AG09319 (cell line): ENCODE measurements at regions not wholly inside any gene's neighbourhood (a gene's known extent, or its start where the extent isn't known, plus 50 kb on each side); places are given as distances from the start of the nearest gene placed in this dataset.

Experiments
- DNase-seq: peaks from one replicate; pipeline ENCODE4 v3.0.0-alpha.2; 2010; ENCODE audit warnings: low read depth; ENCODE audit errors: extremely low read depth
- CTCF ChIP-seq: IDR thresholded peaks from 2 replicates; pipeline ENCODE4 v1.5.1; 2011; ENCODE audit warnings: low read depth, mild to moderate bottlenecking, inconsistent platforms, low read length, moderate library complexity

GRCh38 chr5:101091902-101092301 is 188.8 kb upstream of the ST8SIA4 start:
- no peak for DNase-seq
- no peak for TF ChIP-seq CTCF

GRCh38 chr5:101084353-101084752 is 181.3 kb upstream of the ST8SIA4 start:
- DNase-seq = no peak
- TF ChIP-seq CTCF = no peak

- no peak for DNase-seq
- TF ChIP-seq CTCF = no peak
These were observed 177.6 kb upstream of the ST8SIA4 start for GRCh38 chr5:101080462-101081240.

- TF ChIP-seq CTCF = no peak
- no peak for DNase-seq
These were observed 165.2 kb upstream of the ST8SIA4 start for GRCh38 chr5:101068298-101068697.

- DNase-seq = no peak
- no peak for TF ChIP-seq CTCF
These were observed 164.3 kb upstream of the ST8SIA4 start for GRCh38 chr5:101067429-101067828.

GRCh38 chr5:101062902-101063301 is 159.8 kb upstream of the ST8SIA4 start:
- no peak for DNase-seq
- no peak for TF ChIP-seq CTCF

- no peak for TF ChIP-seq CTCF
- DNase-seq = no peak
These were observed 144.1 kb upstream of the ST8SIA4 start for GRCh38 chr5:101047181-101047580.
